ENCODE measurements at regions not wholly inside any gene's neighbourhood (a gene's known extent, or its start where the extent isn't known, plus 50 kb on each side); places are given as distances from the start of the nearest gene placed in this dataset.

DNA sequence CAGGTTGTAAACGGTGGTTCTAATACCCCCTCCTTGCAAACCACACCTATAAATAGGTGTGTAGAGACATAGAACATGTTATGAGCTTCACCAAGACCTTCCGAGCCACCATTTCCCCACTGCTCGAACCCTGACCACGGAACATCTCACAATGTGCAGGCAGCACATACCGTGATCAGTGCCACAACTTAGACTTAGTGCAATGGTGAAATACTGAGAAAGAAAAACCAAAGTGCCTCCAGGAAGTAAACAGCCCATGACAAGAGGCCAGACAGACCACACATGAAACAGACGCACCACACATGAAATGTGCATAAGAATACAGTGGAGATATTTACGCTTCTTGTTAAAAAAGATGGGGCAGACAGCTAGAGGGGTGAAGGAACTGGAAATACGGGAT lies 166.9 kb upstream of the CCND2 start:
- DNase-seq = peak in 1 of 5 donors; percentile 79

GRCh38 chr12:4104722-4105244 lies 168.8 kb upstream of the CCND2 start:
- DNase-seq = no peak

DNA sequence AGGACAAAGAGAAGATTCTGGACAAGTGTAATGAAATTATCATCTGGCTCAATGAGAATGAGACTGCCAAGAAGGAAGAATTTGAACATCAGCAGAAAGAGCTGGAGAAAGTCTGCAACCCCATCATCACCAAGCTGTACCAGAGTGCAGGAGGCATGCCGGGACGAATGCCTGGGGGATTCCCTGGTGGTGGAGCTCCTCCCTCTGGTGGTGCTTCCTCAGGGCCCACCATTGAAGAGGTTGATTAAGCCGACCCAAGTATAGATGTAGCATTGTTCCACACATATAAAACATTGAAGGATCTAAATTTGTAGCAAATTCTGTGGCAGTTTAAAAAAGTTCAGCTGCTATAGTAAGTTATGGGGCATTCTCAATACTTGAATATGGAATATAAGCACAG lies 174.3 kb upstream of the CCND2 start:
- no peak for DNase-seq

- DNase-seq = no peak
These were observed 182.4 kb upstream of the CCND2 start for GRCh38 chr12:4091016-4091743.

DNA sequence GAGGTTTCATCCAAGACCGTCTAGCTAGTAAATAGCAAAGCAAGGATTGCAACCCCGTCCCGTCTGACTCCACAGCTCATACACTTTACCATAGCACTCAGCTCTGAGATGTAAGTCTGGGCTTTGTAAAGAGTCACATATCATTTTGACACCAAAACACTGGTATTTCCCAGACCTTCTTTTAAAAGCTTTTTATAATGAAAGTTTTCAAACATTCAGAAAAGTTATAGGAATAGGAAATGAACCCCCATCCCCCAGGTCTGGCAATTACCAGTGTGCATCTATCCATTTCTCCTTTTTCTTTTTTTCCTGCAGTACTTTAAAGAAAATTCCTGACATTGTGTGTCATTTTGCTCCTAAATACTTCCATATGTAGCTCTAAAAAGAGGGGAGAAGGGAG lies 183.6 kb upstream of the CCND2 start:
- DNase-seq = no peak

GRCh38 chr12:4089121-4089606 lies 184.4 kb upstream of the CCND2 start:
- DNase-seq = no peak

- no peak for DNase-seq
These were observed 185.1 kb upstream of the CCND2 start for GRCh38 chr12:4088451-4088850.

GRCh38 chr12:4086481-4086880 lies 187.1 kb upstream of the CCND2 start:
- no peak for DNase-seq

GRCh38 chr12:4084573-4084972 lies 189.0 kb upstream of the CCND2 start:
- no peak for DNase-seq

DNA sequence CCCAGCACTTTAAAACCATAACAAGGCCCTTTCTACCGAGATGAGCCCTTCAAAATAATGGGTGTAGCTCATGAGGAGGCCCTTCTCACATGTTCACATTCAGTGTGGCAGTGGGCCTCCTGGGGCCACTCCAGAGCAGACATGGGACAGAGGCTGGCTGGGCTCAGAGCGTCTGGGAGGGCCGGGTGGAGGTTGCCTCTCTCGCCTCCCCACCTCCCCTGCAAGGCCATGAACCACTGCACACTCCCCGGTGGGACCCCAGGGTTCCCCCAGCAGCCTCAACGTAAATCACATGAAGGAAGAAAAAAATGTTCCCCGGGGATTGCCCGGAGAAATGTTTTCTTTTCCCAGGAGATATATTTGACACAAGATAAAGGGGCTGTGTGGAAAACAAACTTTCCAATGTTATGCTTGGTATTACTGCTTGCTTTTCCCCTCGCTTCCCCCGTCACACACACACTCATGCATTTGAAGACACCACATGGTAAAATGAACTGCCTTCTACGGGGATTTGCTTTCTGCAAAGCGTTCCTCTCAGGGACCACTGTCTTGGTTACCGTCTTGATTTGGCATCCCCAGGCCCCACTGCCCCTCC lies 190.7 kb upstream of the CCND2 start:
- DNase-seq = no peak

DNA sequence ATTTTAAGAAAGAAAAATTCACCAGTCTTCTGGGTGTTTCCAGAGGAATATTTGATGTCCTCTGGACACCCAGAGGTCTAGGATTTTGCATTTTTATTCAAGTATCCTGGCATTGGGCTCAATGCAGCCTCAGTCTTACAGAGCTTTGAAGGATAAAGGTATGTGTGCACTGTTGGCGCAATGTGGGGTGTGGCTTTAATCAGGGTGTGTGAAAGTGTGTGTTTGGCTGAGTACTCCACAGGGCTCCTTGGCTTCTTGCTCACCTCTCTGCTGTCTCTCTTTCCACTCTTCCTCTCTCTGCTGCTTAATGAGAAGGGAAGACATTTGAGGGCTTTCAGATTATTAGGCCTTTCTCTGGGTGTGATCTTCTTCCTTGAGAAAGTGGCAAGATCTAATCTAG lies 193.3 kb upstream of the CCND2 start:
- no peak for DNase-seq

DNA sequence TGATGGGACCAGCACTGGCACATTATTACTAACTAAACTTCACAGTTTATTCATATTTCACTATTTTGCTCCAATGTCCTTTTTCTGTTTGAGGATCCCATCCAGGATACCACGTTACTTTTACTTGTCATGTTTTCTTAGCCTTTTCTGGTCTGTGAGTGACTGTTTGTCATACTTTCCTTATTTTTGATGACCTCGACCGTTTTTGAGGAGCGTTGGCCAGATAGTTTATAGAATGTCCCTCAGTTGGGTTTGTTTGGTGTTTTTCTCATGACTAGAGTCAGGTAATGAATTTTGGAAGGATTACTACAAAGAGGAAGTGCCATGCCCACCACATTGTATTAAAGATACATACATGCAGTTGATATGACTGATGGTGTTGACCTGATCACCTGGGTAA lies 199.4 kb upstream of the CCND2 start:
- DNase-seq = no peak

DNA sequence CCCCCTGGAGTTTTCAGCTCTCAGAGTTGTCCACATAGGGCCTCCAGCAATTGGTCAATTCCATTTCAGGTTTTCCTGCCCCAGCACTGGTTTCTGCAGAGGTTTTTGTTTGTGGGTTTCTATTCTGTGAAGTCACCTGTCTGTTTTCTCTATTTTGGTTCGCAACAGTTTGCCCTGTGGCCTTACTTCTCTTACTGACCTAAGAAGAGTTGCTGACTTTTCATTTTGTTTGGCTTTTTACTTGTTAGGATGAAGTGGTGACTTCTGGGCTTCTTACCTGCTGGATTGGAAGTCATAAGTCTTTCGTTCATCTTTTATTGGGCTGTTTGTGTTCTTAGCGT lies 196.4 kb upstream of the PARP11 start:
- DNase-seq = no peak

DNA sequence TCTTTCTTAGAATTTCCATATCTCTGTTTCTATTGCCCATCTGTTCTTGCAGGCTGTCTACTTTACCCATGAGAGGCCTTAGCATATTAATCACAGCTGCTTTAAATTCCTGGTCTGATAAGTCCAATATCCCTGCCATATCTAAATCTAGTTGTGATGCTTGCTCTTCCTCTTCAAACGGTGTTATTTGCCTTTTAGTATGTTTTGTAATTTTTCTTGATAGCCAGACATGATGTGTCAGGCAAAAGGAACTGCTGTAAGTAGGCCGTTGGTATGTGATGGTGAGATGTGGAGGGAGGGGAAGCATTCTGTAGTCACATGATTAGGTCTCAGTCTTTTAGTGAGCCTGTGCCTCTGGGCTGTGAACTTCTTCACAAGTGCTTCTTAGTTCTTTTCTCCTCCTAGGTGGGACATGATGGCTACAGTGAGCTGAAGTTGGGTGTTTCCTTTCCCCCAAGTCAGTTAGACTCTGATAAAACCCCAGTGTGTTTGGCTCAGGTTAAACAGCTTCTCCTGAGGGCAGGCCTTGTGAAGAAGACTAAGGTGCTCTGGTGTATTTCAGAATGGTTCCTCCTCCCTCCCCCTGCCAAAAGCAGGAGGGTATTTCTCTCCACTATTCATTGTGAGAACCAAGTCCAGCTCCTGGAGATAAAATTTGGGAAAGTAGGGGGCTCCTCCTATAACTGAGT lies 195.9 kb upstream of the PARP11 start:
- DNase-seq = no peak

DNA sequence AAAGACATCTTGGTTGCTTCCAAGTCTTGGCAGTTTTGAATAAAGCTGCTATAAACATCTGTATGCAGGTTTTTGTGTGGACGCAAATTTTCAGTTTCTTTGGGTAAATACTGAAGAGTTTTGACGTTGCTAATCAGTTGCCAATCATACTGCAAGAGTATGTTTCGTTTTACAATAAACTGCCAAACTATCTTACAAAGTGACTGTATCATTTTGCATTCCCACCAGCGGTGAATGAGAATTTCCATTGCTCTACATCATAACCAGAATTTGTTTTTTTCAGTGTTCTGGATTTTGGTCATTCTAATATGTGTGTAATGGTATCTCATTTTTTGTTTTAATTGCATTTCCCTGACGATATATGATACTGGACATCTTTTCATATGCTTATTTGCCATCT lies 190.8 kb upstream of the PARP11 start:
- no peak for DNase-seq

- no peak for DNase-seq
These were observed 186.8 kb upstream of the PARP11 start for GRCh38 chr12:4059898-4060568.

- DNase-seq = peak in 1 of 5 donors; percentile 19
These were observed 184.0 kb upstream of the PARP11 start for GRCh38 chr12:4056910-4057845.

DNA sequence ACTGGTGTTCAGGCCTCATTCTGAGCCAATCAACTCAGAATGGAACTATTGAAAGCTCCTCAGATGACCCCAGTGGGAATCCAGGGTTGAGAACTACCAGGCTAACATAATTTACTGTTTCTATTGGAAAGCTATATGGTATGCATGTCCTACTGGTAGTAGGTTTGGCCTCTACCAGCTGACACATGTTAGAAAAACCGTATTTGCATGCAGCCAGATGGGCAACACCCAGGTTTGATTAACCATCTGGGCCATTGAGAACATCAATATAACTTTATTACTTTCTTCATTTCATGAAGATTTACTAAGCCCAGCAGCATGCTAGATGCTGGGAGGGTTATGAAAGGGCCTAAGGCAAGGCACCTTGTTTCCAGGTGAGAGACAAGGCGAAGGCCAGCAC lies 181.4 kb upstream of the PARP11 start:
- no peak for DNase-seq

DNA sequence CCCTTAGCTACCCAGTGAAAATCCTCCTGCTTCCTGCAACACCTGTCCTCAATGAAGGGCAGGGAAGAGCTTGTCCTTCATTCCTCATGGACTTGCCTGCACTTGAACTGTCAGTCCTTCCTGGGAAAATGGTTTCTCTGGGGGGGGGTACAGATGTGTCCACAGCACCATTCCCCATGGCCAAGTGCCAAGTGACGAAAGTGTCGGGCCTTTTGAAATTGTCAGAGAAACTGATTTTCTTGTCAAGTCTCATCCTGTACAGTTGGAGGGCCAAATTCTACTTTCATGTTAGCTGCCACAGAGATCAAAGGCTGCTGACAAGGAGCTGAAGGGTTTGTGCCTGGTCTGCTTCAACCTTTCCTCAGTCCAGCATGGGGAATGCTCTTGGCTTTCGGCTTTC lies 179.5 kb upstream of the PARP11 start:
- no peak for DNase-seq

DNA sequence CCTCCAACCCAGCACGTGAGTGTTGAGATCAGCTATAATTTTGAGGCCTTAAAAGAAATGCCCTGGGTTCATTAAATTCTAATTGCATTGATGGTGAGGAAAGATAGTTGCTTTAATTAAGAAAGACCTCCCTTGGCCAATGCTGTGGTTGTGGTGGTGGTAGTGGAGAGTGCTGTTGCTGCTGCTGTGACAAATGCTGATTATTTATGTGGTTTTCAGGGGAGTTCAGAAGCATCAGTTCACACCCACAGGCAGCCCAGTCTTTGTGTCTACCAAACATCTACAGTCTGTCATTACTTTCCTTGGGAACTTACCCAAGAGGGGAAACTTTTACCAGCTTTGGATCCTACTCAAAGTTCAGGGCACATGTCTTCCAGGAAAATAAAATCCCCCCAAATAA lies 178.4 kb upstream of the PARP11 start:
- DNase-seq = no peak

GRCh38 chr12:4050340-4050739 lies 177.1 kb upstream of the PARP11 start:
- no peak for DNase-seq
